ENCODE measurements at regions not wholly inside any gene's neighbourhood (a gene's known extent, or its start where the extent isn't known, plus 50 kb on each side); places are given as distances from the start of the nearest gene placed in this dataset.

DNA sequence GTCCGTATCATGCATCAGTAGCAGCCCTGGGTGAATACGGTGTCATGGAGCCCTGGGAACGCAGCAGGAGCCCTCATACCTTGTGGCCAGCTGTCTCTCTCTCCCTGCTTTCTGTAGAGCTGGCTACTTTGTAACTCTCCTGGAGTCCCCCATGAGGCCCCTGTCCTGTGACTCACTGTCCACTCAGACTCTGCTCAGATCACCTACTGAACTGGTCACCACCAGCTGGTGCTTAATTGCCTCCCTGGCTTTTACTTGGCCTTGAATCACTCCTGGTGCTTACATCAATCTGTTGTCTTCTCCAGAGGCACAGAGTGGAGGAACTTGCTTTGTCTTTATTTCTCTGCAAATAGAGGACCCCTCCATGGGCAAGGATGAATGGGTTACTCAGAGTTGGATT, 172.7 kb downstream of the HRH4 start:
- Histone ChIP-seq H3K9me3 (ENCODE audit: insufficient read depth, low read depth, low read length) (no peaks in the 10 kb centered on the region), H3K4me2 (ENCODE audit: low read depth, low read length, poor library complexity, severe bottlenecking) (no peak overlapping the region), H3K9me2 (replicated peaks; ENCODE audit: low read depth, low read length) (no peaks in the 10 kb centered on the region), H3K9ac (ENCODE audit: low read depth, low read length, poor library complexity, severe bottlenecking) (no peak overlapping the region), H4K20me1 (ENCODE audit: insufficient read depth, low read length, poor library complexity, severe bottlenecking) (no peaks in the 10 kb centered on the region), H3K4me3 (ENCODE audit: low read length, poor library complexity, severe bottlenecking) (no peak overlapping the region), H3F3A (ENCODE audit: low read depth) (no peaks in the 10 kb centered on the region), H3K79me2 (ENCODE audit: insufficient read depth, low read length) (no peaks in the 10 kb centered on the region), H3K27me3 (ENCODE audit: insufficient read depth, low read length, poor library complexity, severe bottlenecking) (no peaks in the 10 kb centered on the region), H3K36me3 (ENCODE audit: insufficient read depth, low read length) (no peaks in the 10 kb centered on the region), H2AFZ (ENCODE audit: low read length) (no peak overlapping the region), H3K4me1 (ENCODE audit: insufficient read depth, low read length, poor library complexity, severe bottlenecking) (no peaks in the 10 kb centered on the region)
- TF ChIP-seq, protein P1, sequence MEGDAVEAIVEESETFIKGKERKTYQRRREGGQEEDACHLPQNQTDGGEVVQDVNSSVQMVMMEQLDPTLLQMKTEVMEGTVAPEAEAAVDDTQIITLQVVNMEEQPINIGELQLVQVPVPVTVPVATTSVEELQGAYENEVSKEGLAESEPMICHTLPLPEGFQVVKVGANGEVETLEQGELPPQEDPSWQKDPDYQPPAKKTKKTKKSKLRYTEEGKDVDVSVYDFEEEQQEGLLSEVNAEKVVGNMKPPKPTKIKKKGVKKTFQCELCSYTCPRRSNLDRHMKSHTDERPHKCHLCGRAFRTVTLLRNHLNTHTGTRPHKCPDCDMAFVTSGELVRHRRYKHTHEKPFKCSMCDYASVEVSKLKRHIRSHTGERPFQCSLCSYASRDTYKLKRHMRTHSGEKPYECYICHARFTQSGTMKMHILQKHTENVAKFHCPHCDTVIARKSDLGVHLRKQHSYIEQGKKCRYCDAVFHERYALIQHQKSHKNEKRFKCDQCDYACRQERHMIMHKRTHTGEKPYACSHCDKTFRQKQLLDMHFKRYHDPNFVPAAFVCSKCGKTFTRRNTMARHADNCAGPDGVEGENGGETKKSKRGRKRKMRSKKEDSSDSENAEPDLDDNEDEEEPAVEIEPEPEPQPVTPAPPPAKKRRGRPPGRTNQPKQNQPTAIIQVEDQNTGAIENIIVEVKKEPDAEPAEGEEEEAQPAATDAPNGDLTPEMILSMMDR (conservative IDR thresholded peaks at IDR 0.05; ENCODE audit: low read length) = no peak
- no peak for TF ChIP-seq EZH2phosphoT487 (IDR thresholded peaks at IDR 0.05; ENCODE audit: borderline replicate concordance)

DNA sequence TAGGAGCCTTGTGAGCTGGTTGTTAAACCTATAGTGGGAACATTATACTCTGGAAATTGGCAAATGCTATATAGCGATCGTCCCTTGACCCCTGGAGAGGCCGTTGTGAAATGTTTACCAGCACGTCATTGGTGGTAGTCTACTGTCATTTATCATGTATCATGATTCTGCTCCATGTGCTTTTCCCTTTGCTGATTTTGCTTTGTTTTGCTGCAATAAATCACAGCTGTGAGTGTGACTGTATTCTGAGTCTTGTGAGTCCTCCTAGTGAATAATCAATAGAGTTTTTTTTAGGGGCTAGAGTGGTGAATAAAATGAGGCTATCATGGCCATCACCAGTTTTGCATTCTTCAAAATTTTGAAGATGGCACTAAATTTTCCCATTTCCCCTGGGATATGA, 189.1 kb downstream of the HRH4 start:
- H3K27me3 ChIP-seq (ENCODE audit: insufficient read depth, low read length, poor library complexity, severe bottlenecking) = no peaks in the 10 kb centered on the region
- H3K9ac ChIP-seq (ENCODE audit: low read depth, low read length, poor library complexity, severe bottlenecking) = no peak overlapping the region
- H3K79me2 ChIP-seq (ENCODE audit: insufficient read depth, low read length) = no peaks in the 10 kb centered on the region
- H3K9me3 ChIP-seq (ENCODE audit: insufficient read depth, low read depth, low read length) = no peaks in the 10 kb centered on the region
- H3K4me1 ChIP-seq (ENCODE audit: insufficient read depth, low read length, poor library complexity, severe bottlenecking) = no peaks in the 10 kb centered on the region
- TF ChIP-seq EZH2phosphoT487 (IDR thresholded peaks at IDR 0.05; ENCODE audit: borderline replicate concordance) = no peak
- TF ChIP-seq, protein P1 (conservative IDR thresholded peaks at IDR 0.05; ENCODE audit: low read length) = no peak
- no peak overlapping the region for H3K4me3 ChIP-seq (ENCODE audit: low read length, poor library complexity, severe bottlenecking)
- no peaks in the 10 kb centered on the region for H4K20me1 ChIP-seq (ENCODE audit: insufficient read depth, low read length, poor library complexity, severe bottlenecking)
- H2AFZ ChIP-seq (ENCODE audit: low read length) = no peak overlapping the region
- no peaks in the 10 kb centered on the region for H3K9me2 ChIP-seq (replicated peaks; ENCODE audit: low read depth, low read length)
- H3F3A ChIP-seq (ENCODE audit: low read depth) = no peaks in the 10 kb centered on the region
- H3K4me2 ChIP-seq (ENCODE audit: low read depth, low read length, poor library complexity, severe bottlenecking) = no peak overlapping the region
- H3K36me3 ChIP-seq (ENCODE audit: insufficient read depth, low read length) = no peaks in the 10 kb centered on the region

DNA sequence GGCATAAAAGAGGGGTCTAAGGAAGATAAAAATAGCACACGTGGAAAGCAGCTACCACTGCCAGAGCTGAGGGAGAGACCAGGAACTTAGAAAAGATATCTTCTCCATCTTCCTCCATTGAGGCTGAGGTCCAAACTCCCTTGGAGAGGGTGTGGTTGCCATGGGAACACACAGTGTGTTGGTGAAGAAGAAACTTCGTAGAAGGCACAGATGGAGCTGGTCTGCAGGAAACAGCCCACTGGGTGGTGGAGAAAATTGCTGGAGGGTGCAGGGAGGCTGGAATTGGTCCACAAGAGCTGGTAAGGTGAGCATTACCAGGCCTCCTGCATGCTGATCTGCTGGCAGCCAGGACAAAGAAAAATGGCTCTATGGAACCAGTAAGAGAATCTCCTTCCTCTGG, 191.0 kb downstream of the HRH4 start:
- no peaks in the 10 kb centered on the region for H4K20me1 ChIP-seq (ENCODE audit: insufficient read depth, low read length, poor library complexity, severe bottlenecking)
- H3K4me3 ChIP-seq (ENCODE audit: low read length, poor library complexity, severe bottlenecking) = no peak overlapping the region
- no peaks in the 10 kb centered on the region for H3K4me1 ChIP-seq (ENCODE audit: insufficient read depth, low read length, poor library complexity, severe bottlenecking)
- no peaks in the 10 kb centered on the region for H3K9me2 ChIP-seq (replicated peaks; ENCODE audit: low read depth, low read length)
- no peak overlapping the region for H3K9ac ChIP-seq (ENCODE audit: low read depth, low read length, poor library complexity, severe bottlenecking)
- no peaks in the 10 kb centered on the region for H3F3A ChIP-seq (ENCODE audit: low read depth)
- no peaks in the 10 kb centered on the region for H3K79me2 ChIP-seq (ENCODE audit: insufficient read depth, low read length)
- no peak overlapping the region for H3K4me2 ChIP-seq (ENCODE audit: low read depth, low read length, poor library complexity, severe bottlenecking)
- H3K9me3 ChIP-seq (ENCODE audit: insufficient read depth, low read depth, low read length) = no peaks in the 10 kb centered on the region
- no peaks in the 10 kb centered on the region for H3K27me3 ChIP-seq (ENCODE audit: insufficient read depth, low read length, poor library complexity, severe bottlenecking)
- TF ChIP-seq, protein P1 (conservative IDR thresholded peaks at IDR 0.05; ENCODE audit: low read length) = no peak
- no peak for TF ChIP-seq EZH2phosphoT487 (IDR thresholded peaks at IDR 0.05; ENCODE audit: borderline replicate concordance)
- no peak overlapping the region for H2AFZ ChIP-seq (ENCODE audit: low read length)
- no peaks in the 10 kb centered on the region for H3K36me3 ChIP-seq (ENCODE audit: insufficient read depth, low read length)

Data from Loucy (cell line).